ENCODE measurements at regions not wholly inside any gene's neighbourhood (a gene's known extent, or its start where the extent isn't known, plus 50 kb on each side); places are given as distances from the start of the nearest gene placed in this dataset.

DNA sequence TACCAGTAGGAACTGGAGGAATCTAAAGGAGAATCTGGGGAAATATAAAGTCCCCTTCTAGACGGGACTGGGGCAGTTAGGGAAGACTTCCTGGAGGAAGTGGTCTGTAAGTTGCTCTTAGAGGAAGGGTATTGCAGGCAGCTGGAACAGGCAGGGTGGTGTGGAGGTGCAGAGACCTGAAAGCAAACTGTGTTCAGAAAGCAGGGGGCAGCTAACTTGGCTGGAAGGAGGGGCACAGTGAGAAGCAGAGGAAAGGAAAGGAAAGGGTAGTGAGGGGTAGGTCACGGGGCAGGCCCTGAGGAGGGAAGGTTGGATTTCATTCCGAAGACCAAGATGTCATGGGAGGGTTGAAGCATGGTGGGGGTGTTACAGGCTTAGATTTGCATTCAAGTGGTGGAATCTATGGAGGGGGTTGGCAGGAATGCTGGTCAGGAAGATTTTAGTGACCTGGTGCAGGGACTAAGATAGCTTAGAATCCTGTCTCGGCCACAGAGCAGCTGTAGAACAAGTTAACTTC lies 240.7 kb downstream of the FOXD2 start:
- TF ChIP-seq, protein P1, sequence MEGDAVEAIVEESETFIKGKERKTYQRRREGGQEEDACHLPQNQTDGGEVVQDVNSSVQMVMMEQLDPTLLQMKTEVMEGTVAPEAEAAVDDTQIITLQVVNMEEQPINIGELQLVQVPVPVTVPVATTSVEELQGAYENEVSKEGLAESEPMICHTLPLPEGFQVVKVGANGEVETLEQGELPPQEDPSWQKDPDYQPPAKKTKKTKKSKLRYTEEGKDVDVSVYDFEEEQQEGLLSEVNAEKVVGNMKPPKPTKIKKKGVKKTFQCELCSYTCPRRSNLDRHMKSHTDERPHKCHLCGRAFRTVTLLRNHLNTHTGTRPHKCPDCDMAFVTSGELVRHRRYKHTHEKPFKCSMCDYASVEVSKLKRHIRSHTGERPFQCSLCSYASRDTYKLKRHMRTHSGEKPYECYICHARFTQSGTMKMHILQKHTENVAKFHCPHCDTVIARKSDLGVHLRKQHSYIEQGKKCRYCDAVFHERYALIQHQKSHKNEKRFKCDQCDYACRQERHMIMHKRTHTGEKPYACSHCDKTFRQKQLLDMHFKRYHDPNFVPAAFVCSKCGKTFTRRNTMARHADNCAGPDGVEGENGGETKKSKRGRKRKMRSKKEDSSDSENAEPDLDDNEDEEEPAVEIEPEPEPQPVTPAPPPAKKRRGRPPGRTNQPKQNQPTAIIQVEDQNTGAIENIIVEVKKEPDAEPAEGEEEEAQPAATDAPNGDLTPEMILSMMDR (optimal IDR thresholded peaks at IDR 0.05 in 1 of 3, IDR thresholded peaks at IDR 0.05 in 1 of 3, conservative IDR thresholded peaks at IDR 0.05 in 1 of 3; ENCODE audit: extremely low read depth in 1 of 3, insufficient read depth in 2 of 3, low read length in 3 of 3): no peak
- no peak for TF ChIP-seq EZH2 (IDR thresholded peaks at IDR 0.05; ENCODE audit: low read length)
